GM12878 (cell line): ENCODE measurements at regions not wholly inside any gene's neighbourhood (a gene's known extent, or its start where the extent isn't known, plus 50 kb on each side); places are given as distances from the start of the nearest gene placed in this dataset.

ENCODE experiments used
- ATAC-seq: fragments of 200-7000 bp; cut with Tn5 transposase; 3 replicates; pipeline ENCODE4 v1.9.1; 2020; ENCODE audit warnings: mild to moderate bottlenecking, moderate library complexity
- BruUV-seq: library from RNA; stranded (reverse); fragments of 400-500 nt; replicated peaks from 2 replicates; lab custom pipeline; 2021; lab: Mats Ljungman, UMichigan
- CTCF ChIA-PET: fragments of 300-600 bp; sonication (Branson Sonifier 250); formaldehyde crosslinking; extraction: SDS; loops from one replicate; lab custom pipeline; 2021; ENCODE audit warnings: inconsistent platforms; lab: Yijun Ruan, JAX
- POLR2A ChIA-PET: fragments of 350-600 bp; formaldehyde crosslinking; extraction: SDS; loops from one replicate; lab custom pipeline; 2021; ENCODE audit warnings: inconsistent platforms; lab: Charles Lee
- RAD21 ChIA-PET: fragments of 300-600 bp; sonication (Branson Sonifier 250); formaldehyde crosslinking; loops from one replicate; lab custom pipeline; 2023; ENCODE audit warnings: antibody characterized with exemption; ENCODE audit not compliant: unreplicated experiment; lab: Charles Lee
- SMC1A ChIA-PET: fragments of 300-600 bp; sonication (Branson Sonifier 250); formaldehyde crosslinking; loops from one replicate; lab custom pipeline; 2023; ENCODE audit not compliant: unreplicated experiment, uncharacterized antibody; lab: Charles Lee
- DNase-seq: peaks from one replicate; pipeline ENCODE4 v3.0.0-alpha.2; 2011; ENCODE audit warnings: low read depth, low spot score
- FAIRE-seq: peaks from 3 replicates; lab custom pipeline; 2011; peaks lifted over from hg19 to GRCh38; lab: Jason Lieb, UNC
- H2AFZ ChIP-seq: 2 replicates; pipeline ENCODE4 v1.6.0; 2011; ENCODE audit warnings: low read depth, low read length, control low read depth; ENCODE audit not compliant: control insufficient read depth
- H3K27ac ChIP-seq: 2 replicates; pipeline ENCODE4 v1.5.1; 2011; ENCODE audit warnings: control low read depth; ENCODE audit not compliant: control insufficient read depth, insufficient read depth
- H3K27me3 ChIP-seq, 2 experiments: replicated peaks in 1 of 2; 2 replicates each; pipeline versions ENCODE4 v1.6.0 to v1.6.1; 2011; ENCODE audit warnings: low read length in 1 of 2; ENCODE audit not compliant: control insufficient read depth in 2 of 2, insufficient read depth in 2 of 2
- H3K36me3 ChIP-seq, 2 experiments: 2 replicates each; pipeline ENCODE4 v1.5.1; 2011; ENCODE audit warnings: low read length in 1 of 2; ENCODE audit not compliant: control insufficient read depth in 2 of 2, insufficient read depth in 2 of 2
- H3K4me1 ChIP-seq: 2 replicates; pipeline ENCODE4 v1.6.1; 2011; ENCODE audit warnings: mild to moderate bottlenecking, low read length, moderate library complexity, mixed read lengths; ENCODE audit not compliant: control insufficient read depth, insufficient read depth
- H3K4me2 ChIP-seq: 2 replicates; pipeline ENCODE4 v1.6.0; 2011; ENCODE audit warnings: control low read depth; ENCODE audit not compliant: control insufficient read depth, insufficient read depth
- H3K4me3 ChIP-seq: fragments of 200-600 bp; sonication (generic); 2 replicates; pipeline ENCODE4 v1.5.1; 2016
- H3K79me2 ChIP-seq: 2 replicates; pipeline ENCODE4 v1.6.0; 2011; ENCODE audit warnings: low read length; ENCODE audit not compliant: control insufficient read depth, insufficient read depth
- H3K9ac ChIP-seq: 2 replicates; pipeline ENCODE4 v1.8.0; 2011; ENCODE audit warnings: low read length, control low read depth, mixed read lengths; ENCODE audit not compliant: control insufficient read depth, insufficient read depth
- H3K9me3 ChIP-seq: replicated peaks from 3 replicates; pipeline ENCODE4 v1.5.1; 2011; ENCODE audit warnings: mild to moderate bottlenecking, low read length; ENCODE audit not compliant: control insufficient read depth, insufficient read depth
- H4K20me1 ChIP-seq: 2 replicates; pipeline ENCODE4 v1.6.0; 2011; ENCODE audit not compliant: control insufficient read depth, insufficient read depth
- ATF3 ChIP-seq: IDR thresholded peaks from 2 replicates; pipeline ENCODE4 v1.6.1; 2011; ENCODE audit warnings: low read depth, mild to moderate bottlenecking, low read length, moderate library complexity, borderline replicate concordance; ENCODE audit errors: extremely low read depth
- CREB1 ChIP-seq: IDR thresholded peaks from 2 replicates; pipeline ENCODE4 v1.6.1; 2012; ENCODE audit warnings: low read depth, mild to moderate bottlenecking, inconsistent platforms
- E2F8 ChIP-seq: fragments of 450-650 bp; IDR thresholded peaks from 2 replicates; pipeline ENCODE4 v1.6.1; 2018; ENCODE audit warnings: mild to moderate bottlenecking, low read depth, moderate library complexity; ENCODE audit not compliant: partially characterized antibody
- EED ChIP-seq: sonication (generic); IDR thresholded peaks from 2 replicates; pipeline ENCODE4 v1.6.1; 2016; ENCODE audit warnings: antibody characterized with exemption, low read depth
- FOXM1 ChIP-seq: IDR thresholded peaks from 2 replicates; pipeline ENCODE4 v1.6.1; 2012; ENCODE audit warnings: low read depth, mild to moderate bottlenecking, inconsistent platforms, low read length, moderate library complexity
- HDAC6 ChIP-seq: fragments of 200-600 bp; sonication (generic); IDR thresholded peaks from one replicate; pipeline ENCODE4 v1.8.0; 2017; ENCODE audit warnings: antibody characterized with exemption; ENCODE audit not compliant: unreplicated experiment
- PAX5 ChIP-seq: IDR thresholded peaks from 2 replicates; pipeline ENCODE4 v1.6.1; 2011; ENCODE audit warnings: low read depth, low read length, borderline replicate concordance
- RAD21 ChIP-seq: IDR thresholded peaks from 2 replicates; pipeline ENCODE4 v1.6.1; 2011; ENCODE audit warnings: mild to moderate bottlenecking, low read depth, low read length, moderate library complexity; ENCODE audit not compliant: insufficient read depth
- RELB ChIP-seq: fragments of 450-650 bp; IDR thresholded peaks from 2 replicates; pipeline ENCODE4 v1.6.1; 2017; ENCODE audit warnings: low read depth, mild to moderate bottlenecking, moderate library complexity
- STAT3 ChIP-seq: IDR thresholded peaks from 2 replicates; pipeline ENCODE4 v1.6.1; 2011; ENCODE audit warnings: low read depth, low read length, improper control_type of control experiment
- WGBS: methylation state at CpG from one replicate; pipeline ENCODE4 v1.1.6; 2016; ENCODE audit warnings: low lambda C conversion rate; ENCODE audit not compliant: insufficient replicate concordance, insufficient coverage; ENCODE audit errors: missing lambda C conversion rate; 5-methylcytosine and 5-hydroxymethylcytosine counted together
- in situ Hi-C: fragments of 300-500 bp; cut with MboI; formaldehyde crosslinking; loops from 9 replicates; pipeline ENCODE4 v1.14.3; 2018; ENCODE audit warnings: mixed read lengths
- intact Hi-C: fragments of 100-400 bp; cut with micrococcal nuclease; formaldehyde crosslinking; loops from one replicate; pipeline ENCODE4 v1.14.2; 2022; ENCODE audit not compliant: unreplicated experiment

- no peaks in the 10 kb centered on the region for H3K9me3 ChIP-seq
- H3K27me3 ChIP-seq = no peaks in the 10 kb centered on the region
- in situ Hi-C loops (no loop called here), intact Hi-C loops (no loop called here)
- TF ChIP-seq CREB1 (no peak), STAT3 (no peak), E2F8 (no peak), PAX5 (no peak), HDAC6 (no peak), RAD21 (no peak), FOXM1 (no peak), RELB (no peak), ATF3 (no peak), EED (no peak)
- no peak overlapping the region for H3K27ac ChIP-seq
- DNase-seq (no peak), ATAC-seq (no peak), FAIRE-seq (no peak)
- H3K4me2 ChIP-seq = no peak overlapping the region
- SMC1A ChIA-PET = interaction anchor here (0.6 kb wide), 1 partner anchor 35 kb away, joined by 3 read pairs; no protein-coding TSS in a partner anchor
- no peak overlapping the region for H3K4me3 ChIP-seq
- H3K4me1 ChIP-seq = no peaks in the 10 kb centered on the region
- CTCF ChIA-PET = no interaction called here
- WGBS = 10% methylated on average over 3 of the region's 3 CpGs
- H3K79me2 ChIP-seq = no peaks in the 10 kb centered on the region
- H3K36me3 ChIP-seq = no peaks in the 10 kb centered on the region
- BruUV-seq = no TSS peak
- H3K9ac ChIP-seq = no peak overlapping the region
- POLR2A ChIA-PET = no interaction called here
- RAD21 ChIA-PET = no interaction called here
- no peak overlapping the region for H2AFZ ChIP-seq
- H4K20me1 ChIP-seq = no peaks in the 10 kb centered on the region
Observed at GRCh38 chr10:85124603-85125051, 796.2 kb downstream of the CCSER2 start.
